Endothelial cell (in vitro differentiated cells): ENCODE measurements at regions not wholly inside any gene's neighbourhood (a gene's known extent, or its start where the extent isn't known, plus 50 kb on each side); places are given as distances from the start of the nearest gene placed in this dataset.

Source experiments
- DNase-seq: peaks from one replicate; pipeline ENCODE4 v3.0.0; 2021; ENCODE audit warnings: low spot score
- H3K27ac Mint-ChIP-seq: one replicate; pipeline ENCODE4 v1.8.0; 2021; ENCODE audit warnings: mixed read lengths, inconsistent platforms; ENCODE audit not compliant: unreplicated experiment
- H3K27me3 Mint-ChIP-seq: one replicate; pipeline ENCODE4 v1.8.0; 2021; ENCODE audit warnings: mild to moderate bottlenecking, moderate library complexity, mixed read lengths, inconsistent platforms; ENCODE audit not compliant: unreplicated experiment
- H3K36me3 Mint-ChIP-seq: one replicate; pipeline ENCODE4 v1.8.0; 2021; ENCODE audit warnings: mild to moderate bottlenecking, low read depth, mixed read lengths, inconsistent platforms; ENCODE audit not compliant: unreplicated experiment
- H3K4me1 Mint-ChIP-seq: one replicate; pipeline ENCODE4 v1.8.0; 2021; ENCODE audit warnings: mild to moderate bottlenecking, mixed read lengths, inconsistent platforms; ENCODE audit not compliant: unreplicated experiment
- H3K4me3 Mint-ChIP-seq: one replicate; pipeline ENCODE4 v1.8.0; 2021; ENCODE audit warnings: mild to moderate bottlenecking, mixed read lengths, inconsistent platforms; ENCODE audit not compliant: unreplicated experiment
- H3K9me3 Mint-ChIP-seq: one replicate; pipeline ENCODE4 v1.8.0; 2021; ENCODE audit warnings: mixed read lengths, inconsistent platforms; ENCODE audit not compliant: unreplicated experiment
- CTCF ChIP-seq: fragments of 200-600 bp; sonication (generic); IDR thresholded peaks from one replicate; pipeline ENCODE4 v1.5.0; 2021; ENCODE audit warnings: antibody characterized with exemption; ENCODE audit not compliant: unreplicated experiment

GRCh38 chr12:84603484-84604248, 308.9 kb downstream of the SLC6A15 start:
- no peak for TF ChIP-seq CTCF
- Mint-ChIP-seq H3K4me3 (no peak overlapping the region), H3K36me3 (no peaks in the 10 kb centered on the region), H3K9me3 (no peaks in the 10 kb centered on the region), H3K27ac (no peak overlapping the region), H3K27me3 (no peaks in the 10 kb centered on the region), H3K4me1 (no peaks in the 10 kb centered on the region)
- DNase-seq: no peak

- H3K27ac Mint-ChIP-seq: no peak overlapping the region
- no peak overlapping the region for H3K4me3 Mint-ChIP-seq
- no peaks in the 10 kb centered on the region for H3K4me1 Mint-ChIP-seq
Observed at GRCh38 chr12:84601483-84601882, 311.1 kb downstream of the SLC6A15 start.

GRCh38 chr12:84599539-84599938, 313.1 kb downstream of the SLC6A15 start:
- Mint-ChIP-seq H3K4me3 (no peak overlapping the region), H3K36me3 (no peaks in the 10 kb centered on the region), H3K4me1 (no peaks in the 10 kb centered on the region), H3K9me3 (no peaks in the 10 kb centered on the region), H3K27me3 (no peaks in the 10 kb centered on the region), H3K27ac (no peak overlapping the region)
- TF ChIP-seq CTCF: no peak
- DNase-seq: no peak

More at GRCh38 chr12:84601483-84601882, 311.1 kb downstream of the SLC6A15 start:
- H3K9me3 Mint-ChIP-seq: no peaks in the 10 kb centered on the region
- no peaks in the 10 kb centered on the region for H3K27me3 Mint-ChIP-seq
- no peaks in the 10 kb centered on the region for H3K36me3 Mint-ChIP-seq
- TF ChIP-seq CTCF: no peak
- DNase-seq: no peak

GRCh38 chr12:84596266-84596665, 316.3 kb downstream of the SLC6A15 start:
- no peak for DNase-seq
- no peak for TF ChIP-seq CTCF

GRCh38 chr12:84594157-84594556, 318.4 kb downstream of the SLC6A15 start:
- no peaks in the 10 kb centered on the region for H3K36me3 Mint-ChIP-seq
- TF ChIP-seq CTCF: no peak
- no peaks in the 10 kb centered on the region for H3K9me3 Mint-ChIP-seq
- no peak overlapping the region for H3K27ac Mint-ChIP-seq
- H3K4me1 Mint-ChIP-seq: no peaks in the 10 kb centered on the region
- no peak for DNase-seq
- no peak overlapping the region for H3K4me3 Mint-ChIP-seq
- no peaks in the 10 kb centered on the region for H3K27me3 Mint-ChIP-seq

More at GRCh38 chr12:84596266-84596665, 316.3 kb downstream of the SLC6A15 start:
- H3K4me1 Mint-ChIP-seq: no peaks in the 10 kb centered on the region
- H3K4me3 Mint-ChIP-seq: no peak overlapping the region
- no peaks in the 10 kb centered on the region for H3K36me3 Mint-ChIP-seq
- no peak overlapping the region for H3K27ac Mint-ChIP-seq
- H3K9me3 Mint-ChIP-seq: no peaks in the 10 kb centered on the region
- H3K27me3 Mint-ChIP-seq: no peaks in the 10 kb centered on the region
